HepG2 (cell line): ENCODE measurements at regions not wholly inside any gene's neighbourhood (a gene's known extent, or its start where the extent isn't known, plus 50 kb on each side); places are given as distances from the start of the nearest gene placed in this dataset.

Source experiments
- ATAC-seq: fragments of 200-7000 bp; cut with Tn5 transposase; 3 replicates; pipeline ENCODE4 v1.9.1; 2020; ENCODE audit warnings: mild to moderate bottlenecking, moderate library complexity
- BruUV-seq: library from RNA; stranded (reverse); fragments of 400-500 nt; replicated peaks from 2 replicates; lab custom pipeline; 2021; lab: Mats Ljungman, UMichigan
- CTCF ChIA-PET: fragments of 300-600 bp; formaldehyde crosslinking; extraction: SDS; loops from one replicate; lab custom pipeline; 2021; ENCODE audit warnings: low total read pairs, inconsistent platforms, low intra/inter-chr PET ratio; lab: Yijun Ruan, JAX
- POLR2A ChIA-PET: fragments of 350-600 bp; sonication (Branson Sonifier 250); formaldehyde crosslinking; loops from one replicate; lab custom pipeline; 2020; ENCODE audit warnings: antibody characterized with exemption, inconsistent platforms; lab: Yijun Ruan, JAX
- DNase-seq: peaks from one replicate; pipeline ENCODE4 v3.0.0-alpha.2; 2015; ENCODE audit warnings: low spot score
- FAIRE-seq: peaks from 3 replicates; lab custom pipeline; 2011; peaks lifted over from hg19 to GRCh38; lab: Jason Lieb, UNC
- H2AFZ ChIP-seq: one replicate; pipeline ENCODE4 v1.6.1; 2011; ENCODE audit warnings: low read length, inconsistent platforms
- H3K27ac ChIP-seq: fragments of 300-600 bp; 3 replicates; pipeline ENCODE4 v1.8.0; 2011; ENCODE audit warnings: mixed run types, mild to moderate bottlenecking, mixed read lengths, low read length, inconsistent platforms; ENCODE audit not compliant: insufficient read depth; ENCODE audit errors: extremely low read length
- H3K27me3 ChIP-seq, 2 experiments: fragments of 200-600 bp in 1 of 2; 2 replicates in 1 of 2; 3 replicates in 1 of 2; pipeline versions ENCODE4 v1.6.0 to v1.8.0; 2011; ENCODE audit warnings: low read length in 2 of 2, mild to moderate bottlenecking in 2 of 2, moderate library complexity in 2 of 2, inconsistent platforms in 1 of 2; ENCODE audit not compliant: insufficient read depth in 2 of 2, control insufficient read depth in 1 of 2
- H3K36me3 ChIP-seq, 2 experiments: fragments of 200-600 bp in 1 of 2; replicated peaks in 1 of 2; 2 replicates in 1 of 2; 3 replicates in 1 of 2; pipeline versions ENCODE4 v1.5.1 to v1.8.0; 2011; ENCODE audit warnings: low read length in 2 of 2, inconsistent platforms in 1 of 2; ENCODE audit not compliant: insufficient read depth in 2 of 2, control insufficient read depth in 1 of 2
- H3K4me1 ChIP-seq: 2 replicates; pipeline ENCODE4 v1.5.1; 2012; ENCODE audit warnings: low read length, inconsistent platforms; ENCODE audit not compliant: insufficient read depth
- H3K4me2 ChIP-seq: 2 replicates; pipeline ENCODE4 v1.6.0; 2011; ENCODE audit warnings: low read depth, low read length, inconsistent platforms
- H3K4me3 ChIP-seq, 3 experiments: fragments of 200-600 bp in 1 of 3; sonication (generic), shearing (Covaris generic) in 1 of 3; replicated peaks in 1 of 3; 2 replicates each; pipeline ENCODE4 v1.5.1; 2011 to 2016; ENCODE audit warnings: low read length in 3 of 3, inconsistent platforms in 2 of 3, low read depth in 2 of 3, mild to moderate bottlenecking in 2 of 3, control low read depth in 1 of 3, mixed read lengths in 1 of 3; ENCODE audit not compliant: insufficient read depth in 1 of 3
- H3K79me2 ChIP-seq: one replicate; pipeline ENCODE4 v1.6.1; 2011; ENCODE audit warnings: low read length, inconsistent platforms; ENCODE audit not compliant: insufficient read depth
- H3K9ac ChIP-seq: 2 replicates; pipeline ENCODE4 v1.6.0; 2011; ENCODE audit warnings: mild to moderate bottlenecking, low read depth, low read length, inconsistent platforms; ENCODE audit not compliant: insufficient read depth
- H3K9me3 ChIP-seq: 2 replicates; pipeline ENCODE4 v1.5.1; 2012; ENCODE audit warnings: mild to moderate bottlenecking, low read length
- H4K20me1 ChIP-seq: 2 replicates; pipeline ENCODE4 v1.6.0; 2011; ENCODE audit warnings: inconsistent platforms, mild to moderate bottlenecking, low read length, moderate library complexity; ENCODE audit not compliant: insufficient read depth
- ATAD3A ChIP-seq: sonication (generic); formaldehyde crosslinking; IDR thresholded peaks from 2 replicates; pipeline ENCODE4 v1.4.0; 2020; ENCODE audit warnings: missing genetic modification reagents
- FOXO1 ChIP-seq: sonication (generic); formaldehyde crosslinking; IDR thresholded peaks from 2 replicates; pipeline ENCODE4 v1.4.0; 2020; ENCODE audit warnings: missing genetic modification reagents
- STAG1 ChIP-seq: sonication (generic); formaldehyde crosslinking; IDR thresholded peaks from 2 replicates; pipeline ENCODE4 v1.4.0; 2020; ENCODE audit warnings: missing genetic modification reagents
- TCF12 ChIP-seq, 2 experiments: fragments of 450-650 bp in 1 of 2; sonication (generic) in 1 of 2; formaldehyde crosslinking in 1 of 2; IDR thresholded peaks; 2 replicates each; pipeline versions ENCODE4 v1.6.1 to v1.8.0; 2017 to 2022; ENCODE audit warnings: antibody characterized with exemption in 1 of 2, mild to moderate bottlenecking in 1 of 2, missing genetic modification reagents in 1 of 2, moderate library complexity in 1 of 2
- XRCC5 ChIP-seq: fragments of 200-400 bp; formaldehyde crosslinking; optimal IDR thresholded peaks from 2 replicates; pipeline ENCODE3; 2017; ENCODE audit warnings: mild to moderate bottlenecking, low read length
- YEATS2 ChIP-seq: sonication (generic); formaldehyde crosslinking; IDR thresholded peaks from 2 replicates; pipeline ENCODE4 v1.4.0; 2020; ENCODE audit warnings: missing genetic modification reagents, borderline replicate concordance
- ZBTB42 ChIP-seq: sonication (generic); formaldehyde crosslinking; IDR thresholded peaks from 2 replicates; pipeline ENCODE4 v1.5.0; 2020; ENCODE audit warnings: mild to moderate bottlenecking, missing genetic modification reagents
- ZC3H4 ChIP-seq: sonication (generic); formaldehyde crosslinking; IDR thresholded peaks from 2 replicates; pipeline ENCODE4 v1.4.0; 2020; ENCODE audit warnings: missing genetic modification reagents, borderline replicate concordance
- ZNF205 ChIP-seq: IDR thresholded peaks from 2 replicates; pipeline ENCODE4 v1.6.1; 2018; ENCODE audit warnings: missing biosample characterization, missing genetic modification reagents
- ZNF329 ChIP-seq: sonication (generic); formaldehyde crosslinking; IDR thresholded peaks from 2 replicates; pipeline ENCODE4 v1.9.0; 2021; ENCODE audit warnings: low read depth, mild to moderate bottlenecking, missing genetic modification reagents
- ZNF414 ChIP-seq: sonication (generic); formaldehyde crosslinking; IDR thresholded peaks from 2 replicates; pipeline ENCODE4 v1.5.0; 2020; ENCODE audit warnings: missing genetic modification reagents
- ZNF468 ChIP-seq: sonication (generic); formaldehyde crosslinking; IDR thresholded peaks from 2 replicates; pipeline ENCODE4 v1.8.0; 2022; ENCODE audit warnings: mild to moderate bottlenecking, moderate library complexity, missing genetic modification reagents
- ZNF7 ChIP-seq: IDR thresholded peaks from 2 replicates; pipeline ENCODE4 v1.6.1; 2016; ENCODE audit warnings: missing biosample characterization, missing genetic modification reagents
- ZNF710 ChIP-seq: sonication (generic); formaldehyde crosslinking; IDR thresholded peaks from 2 replicates; pipeline ENCODE4 v1.5.0; 2020; ENCODE audit warnings: mild to moderate bottlenecking, missing genetic modification reagents, borderline replicate concordance
- ZNF891 ChIP-seq: sonication (generic); formaldehyde crosslinking; IDR thresholded peaks from 2 replicates; pipeline ENCODE4 v1.5.0; 2020; ENCODE audit warnings: mild to moderate bottlenecking, missing genetic modification reagents
- WGBS: methylation state at CpG from one replicate; pipeline ENCODE4 v1.1.6; 2017; ENCODE audit warnings: low lambda C conversion rate; 5-methylcytosine and 5-hydroxymethylcytosine counted together
- in situ Hi-C: cut with HindIII; loops from 2 replicates; pipeline ENCODE4 v1.10.0; 2017; ENCODE audit warnings: low pct_unique_long_range_greater_than_20kb; ENCODE audit not compliant: extremely low pct_ligation_motif_present
- intact Hi-C: fragments of 100-400 bp; cut with micrococcal nuclease; formaldehyde crosslinking; loops from one replicate; pipeline ENCODE4 v1.10.0; 2022; ENCODE audit not compliant: unreplicated experiment
- TF ChIP-seq, protein P1 (sequence below): sonication (generic); formaldehyde crosslinking; IDR thresholded peaks from 2 replicates; pipeline ENCODE4 v1.5.1; 2020; ENCODE audit warnings: mild to moderate bottlenecking, missing genetic modification reagents, moderate library complexity

GRCh38 chr20:51318058-51318949 is 224.2 kb downstream of the NFATC2 start:
- no TSS peak for BruUV-seq
- ChIA-PET CTCF (interaction anchor here (0.7 kb wide), 1 partner anchor 331 kb away, joined by 4 read pairs; no protein-coding TSS in a partner anchor), POLR2A (no interaction called here)
- intact Hi-C loops: no loop called here
- DNase-seq: peak; percentile 47
- no peaks in the 10 kb centered on the region for H3K9me3 ChIP-seq
- H3K27me3 ChIP-seq: peaks cover 6 to 49% of the 10 kb centered on the region in 2 experiments; a peak in 3 of 5 replicates
- H3K4me3 ChIP-seq: no peak overlapping the region
- 35% methylated on average over 25 of the region's 27 CpGs for WGBS
- H2AFZ ChIP-seq: no peak overlapping the region
- no peaks in the 10 kb centered on the region for H3K79me2 ChIP-seq
- no peak overlapping the region for H3K27ac ChIP-seq
- no peaks in the 10 kb centered on the region for H3K4me1 ChIP-seq
- no peak overlapping the region for H3K9ac ChIP-seq
- in situ Hi-C loops: loop anchor here (25.0 kb wide), 1 partner anchor 531 kb away; the partner anchor contains the start of gene BCAS4
- no peaks in the 10 kb centered on the region for H4K20me1 ChIP-seq
- H3K4me2 ChIP-seq: no peak overlapping the region
- H3K36me3 ChIP-seq: no peaks in the 10 kb centered on the region
- FAIRE-seq: no peak
- peak; percentile 88 for ATAC-seq
- TF ChIP-seq FOXO1 (CRISPR knock-in tag) (0 out of 2 replicates have a peak, but pooled peaks have one; percentile 21), ZNF414 (no peak), ZNF205 (no peak), ZNF7 (no peak), ZNF468 (CRISPR knock-in tag) (no peak), ATAD3A (CRISPR knock-in tag) (no peak), ZBTB42 (CRISPR knock-in tag) (no peak), XRCC5 (peak; percentile 39), YEATS2 (CRISPR knock-in tag) (no peak), TCF12 (IDR thresholded peaks at IDR 0.05) (no peak), TCF12 (CRISPR knock-in tag; IDR thresholded peaks at IDR 0.05) (no peak), STAG1 (CRISPR knock-in tag) (peak; percentile 47), ZNF710 (CRISPR knock-in tag) (0 out of 2 replicates have a peak, but pooled peaks have one; percentile 32), ZNF329 (no peak), ZNF891 (peak; percentile 78; the same call in 1 of the 2 replicates), ZC3H4 (CRISPR knock-in tag) (no peak)
- TF ChIP-seq, protein P1, sequence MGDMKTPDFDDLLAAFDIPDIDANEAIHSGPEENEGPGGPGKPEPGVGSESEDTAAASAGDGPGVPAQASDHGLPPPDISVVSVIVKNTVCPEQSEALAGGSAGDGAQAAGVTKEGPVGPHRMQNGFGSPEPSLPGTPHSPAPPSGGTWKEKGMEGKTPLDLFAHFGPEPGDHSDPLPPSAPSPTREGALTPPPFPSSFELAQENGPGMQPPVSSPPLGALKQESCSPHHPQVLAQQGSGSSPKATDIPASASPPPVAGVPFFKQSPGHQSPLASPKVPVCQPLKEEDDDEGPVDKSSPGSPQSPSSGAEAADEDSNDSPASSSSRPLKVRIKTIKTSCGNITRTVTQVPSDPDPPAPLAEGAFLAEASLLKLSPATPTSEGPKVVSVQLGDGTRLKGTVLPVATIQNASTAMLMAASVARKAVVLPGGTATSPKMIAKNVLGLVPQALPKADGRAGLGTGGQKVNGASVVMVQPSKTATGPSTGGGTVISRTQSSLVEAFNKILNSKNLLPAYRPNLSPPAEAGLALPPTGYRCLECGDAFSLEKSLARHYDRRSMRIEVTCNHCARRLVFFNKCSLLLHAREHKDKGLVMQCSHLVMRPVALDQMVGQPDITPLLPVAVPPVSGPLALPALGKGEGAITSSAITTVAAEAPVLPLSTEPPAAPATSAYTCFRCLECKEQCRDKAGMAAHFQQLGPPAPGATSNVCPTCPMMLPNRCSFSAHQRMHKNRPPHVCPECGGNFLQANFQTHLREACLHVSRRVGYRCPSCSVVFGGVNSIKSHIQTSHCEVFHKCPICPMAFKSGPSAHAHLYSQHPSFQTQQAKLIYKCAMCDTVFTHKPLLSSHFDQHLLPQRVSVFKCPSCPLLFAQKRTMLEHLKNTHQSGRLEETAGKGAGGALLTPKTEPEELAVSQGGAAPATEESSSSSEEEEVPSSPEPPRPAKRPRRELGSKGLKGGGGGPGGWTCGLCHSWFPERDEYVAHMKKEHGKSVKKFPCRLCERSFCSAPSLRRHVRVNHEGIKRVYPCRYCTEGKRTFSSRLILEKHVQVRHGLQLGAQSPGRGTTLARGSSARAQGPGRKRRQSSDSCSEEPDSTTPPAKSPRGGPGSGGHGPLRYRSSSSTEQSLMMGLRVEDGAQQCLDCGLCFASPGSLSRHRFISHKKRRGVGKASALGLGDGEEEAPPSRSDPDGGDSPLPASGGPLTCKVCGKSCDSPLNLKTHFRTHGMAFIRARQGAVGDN (CRISPR knock-in tag): peak; percentile 36; the same call in 1 of the 2 replicates
